Ovary (tissue), 3 donors: ENCODE measurements at regions not wholly inside any gene's neighbourhood (a gene's known extent, or its start where the extent isn't known, plus 50 kb on each side); places are given as distances from the start of the nearest gene placed in this dataset.

Experiments
- POLR2A ChIP-seq: fragments of 450-650 bp; IDR thresholded peaks from one replicate; pipeline ENCODE4 v1.6.1; 2017; ENCODE audit warnings: antibody characterized with exemption, mild to moderate bottlenecking, moderate library complexity
- TF ChIP-seq, protein P1 (sequence below), 3 donors: fragments of 450-650 bp in 2 of 3; fragments of 200-600 bp in 1 of 3; IDR thresholded peaks; one replicate each; pipeline versions ENCODE4 v1.5.1 to v1.8.0; 2016 to 2022; ENCODE audit warnings: antibody characterized with exemption in 3 of 3, mild to moderate bottlenecking in 1 of 3
- donor health status: DM: no; HTN: no; CAD: no.

DNA sequence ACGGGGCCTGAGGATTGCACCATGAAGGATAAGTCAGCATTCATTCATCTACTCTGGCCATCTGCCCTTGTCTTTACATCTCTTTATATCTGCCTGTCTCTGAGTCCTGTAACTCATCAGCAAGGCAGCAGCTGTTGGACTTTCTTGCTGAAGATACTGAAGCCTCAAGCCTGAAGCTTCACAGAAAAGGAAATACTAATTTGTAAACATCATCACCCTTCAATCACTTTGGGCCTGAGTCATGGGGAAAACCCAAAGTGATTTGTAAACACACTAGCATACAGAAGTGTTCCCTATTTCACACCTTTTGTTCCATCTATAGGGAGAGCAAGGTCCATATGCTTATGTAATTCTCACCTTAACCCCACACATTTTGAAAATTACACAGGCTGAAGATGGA is 928.2 kb downstream of the EPHA3 start:
- TF ChIP-seq, protein P1, sequence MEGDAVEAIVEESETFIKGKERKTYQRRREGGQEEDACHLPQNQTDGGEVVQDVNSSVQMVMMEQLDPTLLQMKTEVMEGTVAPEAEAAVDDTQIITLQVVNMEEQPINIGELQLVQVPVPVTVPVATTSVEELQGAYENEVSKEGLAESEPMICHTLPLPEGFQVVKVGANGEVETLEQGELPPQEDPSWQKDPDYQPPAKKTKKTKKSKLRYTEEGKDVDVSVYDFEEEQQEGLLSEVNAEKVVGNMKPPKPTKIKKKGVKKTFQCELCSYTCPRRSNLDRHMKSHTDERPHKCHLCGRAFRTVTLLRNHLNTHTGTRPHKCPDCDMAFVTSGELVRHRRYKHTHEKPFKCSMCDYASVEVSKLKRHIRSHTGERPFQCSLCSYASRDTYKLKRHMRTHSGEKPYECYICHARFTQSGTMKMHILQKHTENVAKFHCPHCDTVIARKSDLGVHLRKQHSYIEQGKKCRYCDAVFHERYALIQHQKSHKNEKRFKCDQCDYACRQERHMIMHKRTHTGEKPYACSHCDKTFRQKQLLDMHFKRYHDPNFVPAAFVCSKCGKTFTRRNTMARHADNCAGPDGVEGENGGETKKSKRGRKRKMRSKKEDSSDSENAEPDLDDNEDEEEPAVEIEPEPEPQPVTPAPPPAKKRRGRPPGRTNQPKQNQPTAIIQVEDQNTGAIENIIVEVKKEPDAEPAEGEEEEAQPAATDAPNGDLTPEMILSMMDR (IDR thresholded peaks at IDR 0.05), result no peak
- no peak for TF ChIP-seq POLR2A
